B cell (primary cell): ENCODE measurements at regions not wholly inside any gene's neighbourhood (a gene's known extent, or its start where the extent isn't known, plus 50 kb on each side); places are given as distances from the start of the nearest gene placed in this dataset.

ENCODE experiments used
- ATAC-seq: fragments of 200-7000 bp; cut with Tn5 transposase; one replicate; pipeline ENCODE4 v1.10.0; 2021; ENCODE audit warnings: low read depth, mild to moderate bottlenecking, moderate number of reproducible peaks, moderate library complexity
- CTCF ChIA-PET: fragments of 350-600 bp; sonication (Branson Sonifier 250); formaldehyde crosslinking; loops from one replicate; lab custom pipeline; 2021; ENCODE audit warnings: antibody characterized with exemption, inconsistent platforms; lab: Charles Lee
- POLR2A ChIA-PET: fragments of 350-600 bp; sonication (Branson Sonifier 250); formaldehyde crosslinking; loops from one replicate; lab custom pipeline; 2021; ENCODE audit warnings: antibody characterized with exemption; lab: Charles Lee
- DNase-seq: peaks from one replicate; pipeline ENCODE4 v3.0.0; 2013
- H2AFZ ChIP-seq: 2 replicates; pipeline ENCODE4 v1.6.1; 2012; ENCODE audit warnings: mild to moderate bottlenecking, low read depth, low read length; ENCODE audit not compliant: insufficient read depth, poor library complexity, severe bottlenecking
- H3K27ac ChIP-seq, 2 donors: 1 replicate in 1 of 2; 2 replicates in 1 of 2; pipeline ENCODE4 v1.5.1; 2012 to 2013; ENCODE audit warnings: low read length in 2 of 2, mild to moderate bottlenecking in 2 of 2, moderate library complexity in 1 of 2
- H3K27me3 ChIP-seq, 4 experiments: fragments of 200-600 bp in 1 of 4; sonication (generic) in 1 of 4; replicated peaks in 1 of 4; 1 replicate in 2 of 4; 2 replicates in 2 of 4; pipeline versions ENCODE4 v1.6.1 to v1.7.0; 2013 to 2016; ENCODE audit warnings: low read length in 3 of 4, mild to moderate bottlenecking in 2 of 4, mixed read lengths in 1 of 4, moderate library complexity in 1 of 4; ENCODE audit not compliant: insufficient read depth in 4 of 4, control insufficient read depth in 3 of 4; ENCODE audit errors: control extremely low read depth in 1 of 4
- H3K36me3 ChIP-seq, 2 experiments: replicated peaks in 1 of 2; 1 replicate in 1 of 2; 2 replicates in 1 of 2; pipeline versions ENCODE4 v1.6.1 to v1.7.1; 2013; ENCODE audit warnings: low read length in 1 of 2; ENCODE audit not compliant: insufficient read depth in 2 of 2, control insufficient read depth in 1 of 2; ENCODE audit errors: control extremely low read depth in 1 of 2, extremely low read depth in 1 of 2
- H3K4me1 ChIP-seq, 2 donors: fragments of 200-600 bp in 1 of 2; sonication (generic) in 1 of 2; 1 replicate in 1 of 2; 2 replicates in 1 of 2; pipeline versions ENCODE4 v1.5.1 to v1.6.1; 2013 to 2017; ENCODE audit warnings: low read length in 2 of 2; ENCODE audit not compliant: control insufficient read depth in 2 of 2, insufficient read depth in 2 of 2
- H3K4me2 ChIP-seq: replicated peaks from 2 replicates; pipeline ENCODE3; 2012; ENCODE audit warnings: mild to moderate bottlenecking, low read depth, low read length; ENCODE audit not compliant: poor library complexity, severe bottlenecking
- H3K4me3 ChIP-seq, 5 experiments: fragments of 200-600 bp in 1 of 5; sonication (generic) in 1 of 5; 1 replicate in 3 of 5; 2 replicates in 2 of 5; pipeline versions ENCODE4 v1.5.1 to v1.7.0; 2011 to 2016; ENCODE audit warnings: low read length in 4 of 5, mild to moderate bottlenecking in 4 of 5, low read depth in 2 of 5, control low read depth in 1 of 5, moderate library complexity in 1 of 5; ENCODE audit not compliant: insufficient read depth in 1 of 5; ENCODE audit errors: control extremely low read depth in 1 of 5, extremely low read depth in 1 of 5
- H3K79me2 ChIP-seq: fragments of 200-600 bp; sonication (generic); one replicate; pipeline ENCODE4 v1.6.0; 2016; ENCODE audit warnings: low read length; ENCODE audit not compliant: control insufficient read depth, insufficient read depth
- H3K9ac ChIP-seq: fragments of 200-600 bp; sonication (generic); 2 replicates; pipeline ENCODE4 v1.6.1; 2017; ENCODE audit warnings: mild to moderate bottlenecking, low read length, moderate library complexity
- H3K9me3 ChIP-seq, 3 donors: one replicate each; pipeline versions ENCODE4 v1.6.1 to v1.7.1; 2013; ENCODE audit warnings: low read length in 2 of 3; ENCODE audit not compliant: control insufficient read depth in 2 of 3, insufficient read depth in 1 of 3; ENCODE audit errors: control extremely low read depth in 1 of 3
- H4K20me1 ChIP-seq: 2 replicates; pipeline ENCODE4 v1.6.0; 2012; ENCODE audit warnings: mild to moderate bottlenecking, low read length; ENCODE audit not compliant: insufficient read depth, control insufficient read depth, poor library complexity, severe bottlenecking
- H3K27ac Mint-ChIP-seq: one replicate; pipeline ENCODE4 v1.8.0; 2021; ENCODE audit warnings: mixed read lengths
- H3K27me3 Mint-ChIP-seq: one replicate; pipeline ENCODE4 v1.8.0; 2021; ENCODE audit warnings: mixed read lengths
- H3K4me1 Mint-ChIP-seq: one replicate; pipeline ENCODE4 v1.8.0; 2021; ENCODE audit warnings: mixed read lengths
- H3K4me3 Mint-ChIP-seq: one replicate; pipeline ENCODE4 v1.8.0; 2021; ENCODE audit warnings: mixed read lengths
- H3K9me3 Mint-ChIP-seq: one replicate; pipeline ENCODE4 v1.8.0; 2022; ENCODE audit warnings: mixed read lengths; ENCODE audit not compliant: insufficient read depth
- EZH2 ChIP-seq: IDR thresholded peaks from 2 replicates; pipeline ENCODE4 v1.6.1; 2012; ENCODE audit warnings: borderline replicate concordance, low read depth, mild to moderate bottlenecking, moderate library complexity, low read length; ENCODE audit not compliant: insufficient read depth, poor library complexity, severe bottlenecking
- WGBS: methylation state at CpG from one replicate; pipeline ENCODE4 v1.1.5; 2013; ENCODE audit warnings: missing lambda C conversion rate; ENCODE audit not compliant: insufficient coverage; 5-methylcytosine and 5-hydroxymethylcytosine counted together
- intact Hi-C: fragments of 100-400 bp; cut with micrococcal nuclease; formaldehyde crosslinking; loops from one replicate; pipeline ENCODE4 v1.10.0; 2022
- TF ChIP-seq, protein P1 (sequence below): fragments of 200-600 bp; IDR thresholded peaks from one replicate; pipeline ENCODE4 v1.8.0; 2022; ENCODE audit warnings: antibody characterized with exemption, mild to moderate bottlenecking

DNA sequence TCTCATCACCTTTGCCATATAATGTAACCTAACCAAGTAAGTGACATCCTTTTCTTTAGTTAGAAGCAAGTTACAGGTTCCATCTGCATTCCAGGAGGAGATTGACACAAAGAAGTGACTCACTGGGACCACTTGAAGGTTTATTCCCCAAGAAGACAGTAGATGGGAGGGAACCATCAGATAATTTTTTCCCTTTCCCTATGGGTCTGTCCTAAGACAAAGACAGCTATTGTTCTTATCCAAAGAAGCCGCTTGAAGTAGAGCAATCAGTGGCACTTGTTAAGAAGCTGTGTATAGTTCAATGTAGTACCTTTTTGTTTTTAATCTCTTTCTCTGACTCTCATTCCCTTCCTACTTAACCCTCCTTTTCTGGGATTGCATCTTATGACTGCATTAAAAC, 139.9 kb upstream of the B3GALT2 start:
- no peak for DNase-seq
- peaks cover 0 to 3% (median 3%) of the 10 kb centered on the region in 3 donors for H3K9me3 ChIP-seq

DNA sequence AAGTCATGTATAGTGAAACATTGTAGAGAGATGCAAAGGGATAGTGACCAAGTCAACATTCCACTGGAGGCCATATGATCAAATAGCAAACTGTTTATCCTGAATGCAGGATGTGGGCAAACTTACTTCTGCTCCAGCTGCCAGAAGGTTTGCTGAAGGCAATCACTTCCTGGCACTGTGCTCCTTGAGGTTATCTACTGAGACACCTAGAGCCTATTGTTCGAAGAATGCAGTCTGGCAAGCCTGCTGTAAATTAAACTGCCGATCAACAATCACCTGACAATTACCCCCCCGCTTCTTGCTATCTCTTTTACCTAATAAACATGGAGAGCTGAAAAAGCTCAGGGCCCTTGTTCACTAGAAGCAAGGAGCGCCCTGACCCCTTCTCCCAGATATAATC, 139.4 kb upstream of the B3GALT2 start:
- ATAC-seq (no peak), DNase-seq (no peak)
- no peak overlapping the region for H3K27ac Mint-ChIP-seq
- H3K9me3 Mint-ChIP-seq, result peaks cover 7% of the 10 kb centered on the region
- 60% methylated on average over 1 of the region's 4 CpGs for WGBS
- no peaks in the 10 kb centered on the region for H4K20me1 ChIP-seq
- no peaks in the 10 kb centered on the region for H3K4me1 ChIP-seq
- H3K27me3 ChIP-seq, result no peaks in the 10 kb centered on the region
- no peak overlapping the region for H3K27ac ChIP-seq
- H3K36me3 ChIP-seq, result no peaks in the 10 kb centered on the region
- H3K4me3 Mint-ChIP-seq, result no peak overlapping the region
- no peaks in the 10 kb centered on the region for H3K79me2 ChIP-seq
- peaks cover 0 to 3% (median 0%) of the 10 kb centered on the region in 3 donors for H3K9me3 ChIP-seq
- H3K4me2 ChIP-seq, result no peak overlapping the region
- POLR2A ChIA-PET, result no interaction called here
- intact Hi-C loops, result no loop called here
- TF ChIP-seq, protein P1, sequence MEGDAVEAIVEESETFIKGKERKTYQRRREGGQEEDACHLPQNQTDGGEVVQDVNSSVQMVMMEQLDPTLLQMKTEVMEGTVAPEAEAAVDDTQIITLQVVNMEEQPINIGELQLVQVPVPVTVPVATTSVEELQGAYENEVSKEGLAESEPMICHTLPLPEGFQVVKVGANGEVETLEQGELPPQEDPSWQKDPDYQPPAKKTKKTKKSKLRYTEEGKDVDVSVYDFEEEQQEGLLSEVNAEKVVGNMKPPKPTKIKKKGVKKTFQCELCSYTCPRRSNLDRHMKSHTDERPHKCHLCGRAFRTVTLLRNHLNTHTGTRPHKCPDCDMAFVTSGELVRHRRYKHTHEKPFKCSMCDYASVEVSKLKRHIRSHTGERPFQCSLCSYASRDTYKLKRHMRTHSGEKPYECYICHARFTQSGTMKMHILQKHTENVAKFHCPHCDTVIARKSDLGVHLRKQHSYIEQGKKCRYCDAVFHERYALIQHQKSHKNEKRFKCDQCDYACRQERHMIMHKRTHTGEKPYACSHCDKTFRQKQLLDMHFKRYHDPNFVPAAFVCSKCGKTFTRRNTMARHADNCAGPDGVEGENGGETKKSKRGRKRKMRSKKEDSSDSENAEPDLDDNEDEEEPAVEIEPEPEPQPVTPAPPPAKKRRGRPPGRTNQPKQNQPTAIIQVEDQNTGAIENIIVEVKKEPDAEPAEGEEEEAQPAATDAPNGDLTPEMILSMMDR, result no peak
- no peak for TF ChIP-seq EZH2
- H3K9ac ChIP-seq, result no peak overlapping the region
- H2AFZ ChIP-seq, result no peak overlapping the region
- peaks cover 10% of the 10 kb centered on the region for H3K27me3 Mint-ChIP-seq
- H3K4me3 ChIP-seq, result no peak overlapping the region
- CTCF ChIA-PET, result no interaction called here
- no peaks in the 10 kb centered on the region for H3K4me1 Mint-ChIP-seq

More for the DNA sequence above, 139.9 kb upstream of the B3GALT2 start:
- intact Hi-C loops, result no loop called here
- CTCF ChIA-PET, result no interaction called here
- H3K4me3 Mint-ChIP-seq, result no peak overlapping the region
- POLR2A ChIA-PET, result no interaction called here
- no peak overlapping the region for H3K4me3 ChIP-seq
- H2AFZ ChIP-seq, result no peak overlapping the region
- no peaks in the 10 kb centered on the region for H3K27me3 ChIP-seq
- ATAC-seq, result no peak
- H3K27ac ChIP-seq, result no peak overlapping the region
- no peak overlapping the region for H3K4me2 ChIP-seq
- no peak for TF ChIP-seq EZH2
- TF ChIP-seq, protein P1, result no peak
- H3K9ac ChIP-seq, result no peak overlapping the region
- H3K27me3 Mint-ChIP-seq, result peaks cover 10% of the 10 kb centered on the region
- H3K79me2 ChIP-seq, result no peaks in the 10 kb centered on the region
- no peaks in the 10 kb centered on the region for H3K4me1 Mint-ChIP-seq
- peaks cover 7% of the 10 kb centered on the region for H3K9me3 Mint-ChIP-seq
- WGBS, result no CpG with 5 or more reads among the region's 1 CpG
- H3K36me3 ChIP-seq, result no peaks in the 10 kb centered on the region
- H3K27ac Mint-ChIP-seq, result no peak overlapping the region
- no peaks in the 10 kb centered on the region for H3K4me1 ChIP-seq
- H4K20me1 ChIP-seq, result no peaks in the 10 kb centered on the region
